BE2C (cell line): ENCODE measurements at regions not wholly inside any gene's neighbourhood (a gene's known extent, or its start where the extent isn't known, plus 50 kb on each side); places are given as distances from the start of the nearest gene placed in this dataset.

Experiments used
- DNase-seq: peaks from one replicate; pipeline ENCODE4 v3.0.0-alpha.2; 2020
- H3K27me3 ChIP-seq: fragments of 250-450 bp; sonication (Bioruptor Pico); 2 replicates; pipeline ENCODE4 v1.5.1; 2020; ENCODE audit warnings: mild to moderate bottlenecking
- H3K36me3 ChIP-seq: fragments of 250-450 bp; sonication (Bioruptor Pico); 2 replicates; pipeline ENCODE4 v1.5.1; 2020; ENCODE audit warnings: mild to moderate bottlenecking
- H3K4me1 ChIP-seq: fragments of 250-450 bp; sonication (Bioruptor Pico); 2 replicates; pipeline ENCODE4 v1.5.1; 2020
- H3K4me3 ChIP-seq: 2 replicates; pipeline ENCODE4 v1.5.1; 2011; ENCODE audit warnings: low read depth, low read length
- H3K9me3 ChIP-seq: fragments of 250-450 bp; sonication (Bioruptor Pico); 2 replicates; pipeline ENCODE4 v1.5.1; 2020
- TF ChIP-seq, protein P1 (sequence below): IDR thresholded peaks from 2 replicates; pipeline ENCODE4 v1.5.1; 2012; ENCODE audit warnings: mild to moderate bottlenecking, low read depth, low read length

GRCh38 chr13:61144301-61144700 lies 271.3 kb downstream of the PCDH20 start:
- Histone ChIP-seq H3K4me1 (no peaks in the 10 kb centered on the region), H3K36me3 (no peaks in the 10 kb centered on the region), H3K9me3 (no peaks in the 10 kb centered on the region), H3K4me3 (no peak overlapping the region), H3K27me3 (no peaks in the 10 kb centered on the region)
- TF ChIP-seq, protein P1, sequence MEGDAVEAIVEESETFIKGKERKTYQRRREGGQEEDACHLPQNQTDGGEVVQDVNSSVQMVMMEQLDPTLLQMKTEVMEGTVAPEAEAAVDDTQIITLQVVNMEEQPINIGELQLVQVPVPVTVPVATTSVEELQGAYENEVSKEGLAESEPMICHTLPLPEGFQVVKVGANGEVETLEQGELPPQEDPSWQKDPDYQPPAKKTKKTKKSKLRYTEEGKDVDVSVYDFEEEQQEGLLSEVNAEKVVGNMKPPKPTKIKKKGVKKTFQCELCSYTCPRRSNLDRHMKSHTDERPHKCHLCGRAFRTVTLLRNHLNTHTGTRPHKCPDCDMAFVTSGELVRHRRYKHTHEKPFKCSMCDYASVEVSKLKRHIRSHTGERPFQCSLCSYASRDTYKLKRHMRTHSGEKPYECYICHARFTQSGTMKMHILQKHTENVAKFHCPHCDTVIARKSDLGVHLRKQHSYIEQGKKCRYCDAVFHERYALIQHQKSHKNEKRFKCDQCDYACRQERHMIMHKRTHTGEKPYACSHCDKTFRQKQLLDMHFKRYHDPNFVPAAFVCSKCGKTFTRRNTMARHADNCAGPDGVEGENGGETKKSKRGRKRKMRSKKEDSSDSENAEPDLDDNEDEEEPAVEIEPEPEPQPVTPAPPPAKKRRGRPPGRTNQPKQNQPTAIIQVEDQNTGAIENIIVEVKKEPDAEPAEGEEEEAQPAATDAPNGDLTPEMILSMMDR, result no peak
- no peak for DNase-seq

DNA sequence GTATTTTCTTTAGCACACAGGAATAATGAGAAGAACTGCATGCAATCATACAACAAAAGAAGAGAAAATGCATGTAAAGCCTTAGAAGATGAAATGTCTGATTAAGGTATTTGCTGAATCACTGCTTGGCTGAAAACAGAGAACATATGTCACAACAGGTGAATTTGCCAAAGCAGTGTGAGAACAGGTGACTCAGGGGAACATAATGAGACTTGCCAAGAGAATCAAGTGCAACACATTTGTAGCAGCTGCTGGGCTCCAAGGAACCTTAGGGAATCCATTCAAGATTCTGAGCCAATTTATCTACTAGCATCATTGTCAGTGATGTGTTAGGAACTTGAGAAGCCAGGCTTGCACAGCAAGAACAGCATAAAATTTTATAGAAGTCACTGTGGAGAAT lies 273.1 kb downstream of the PCDH20 start:
- no peaks in the 10 kb centered on the region for H3K9me3 ChIP-seq
- no peak for DNase-seq
- no peaks in the 10 kb centered on the region for H3K4me1 ChIP-seq
- TF ChIP-seq, protein P1, result no peak
- H3K36me3 ChIP-seq, result no peaks in the 10 kb centered on the region
- H3K4me3 ChIP-seq, result no peak overlapping the region
- no peaks in the 10 kb centered on the region for H3K27me3 ChIP-seq

GRCh38 chr13:61138857-61139256 lies 276.8 kb downstream of the PCDH20 start:
- H3K27me3 ChIP-seq, result no peaks in the 10 kb centered on the region
- DNase-seq, result no peak
- H3K36me3 ChIP-seq, result no peaks in the 10 kb centered on the region
- H3K4me3 ChIP-seq, result no peak overlapping the region
- TF ChIP-seq, protein P1, result no peak
- H3K9me3 ChIP-seq, result no peaks in the 10 kb centered on the region
- no peaks in the 10 kb centered on the region for H3K4me1 ChIP-seq

- Histone ChIP-seq H3K27me3 (no peaks in the 10 kb centered on the region), H3K4me1 (no peaks in the 10 kb centered on the region), H3K36me3 (no peaks in the 10 kb centered on the region), H3K4me3 (no peak overlapping the region), H3K9me3 (no peaks in the 10 kb centered on the region)
- DNase-seq, result no peak
- TF ChIP-seq, protein P1, result no peak
Measured at GRCh38 chr13:61136515-61136914, 279.1 kb downstream of the PCDH20 start.

DNA sequence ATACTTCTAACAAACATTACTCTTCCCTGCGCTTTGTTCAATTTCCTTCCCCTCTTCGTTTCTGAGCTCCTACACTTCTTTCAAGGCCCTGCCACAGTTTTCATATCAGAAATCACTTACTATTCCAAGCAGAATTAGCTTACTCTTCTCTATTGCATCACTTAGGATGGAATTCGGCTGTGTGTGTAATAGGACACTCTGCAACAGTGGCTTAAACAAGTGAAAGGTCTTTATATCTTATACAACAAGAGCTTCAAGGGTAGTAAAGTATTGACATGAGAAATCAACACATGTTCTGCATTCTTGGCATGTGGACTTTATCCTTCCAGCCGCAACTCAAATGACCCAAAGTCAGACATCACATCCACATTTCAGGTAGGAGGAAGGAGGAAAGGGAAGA lies 279.6 kb downstream of the PCDH20 start:
- Histone ChIP-seq H3K9me3 (no peaks in the 10 kb centered on the region), H3K4me1 (no peaks in the 10 kb centered on the region), H3K36me3 (no peaks in the 10 kb centered on the region), H3K27me3 (no peaks in the 10 kb centered on the region), H3K4me3 (no peak overlapping the region)
- TF ChIP-seq, protein P1, result no peak
- DNase-seq, result no peak

DNA sequence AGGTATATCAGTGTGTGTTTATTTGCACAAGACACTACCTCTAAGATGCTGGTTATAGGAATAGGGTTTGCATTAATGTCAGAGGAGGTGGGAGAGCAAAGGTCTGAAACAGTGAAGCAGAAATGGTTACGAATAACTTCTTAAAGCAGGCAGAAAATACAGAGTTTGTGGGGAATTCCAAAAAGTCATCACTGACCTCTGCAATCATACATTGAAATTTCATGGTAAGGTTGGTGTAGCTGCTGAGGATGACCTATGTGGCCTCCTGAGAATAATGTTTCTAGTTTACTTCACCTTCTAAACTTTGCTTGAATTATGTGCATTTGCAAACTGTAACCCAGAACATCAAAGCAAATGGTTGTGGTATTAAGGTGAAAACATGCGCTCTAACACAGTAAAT lies 280.1 kb downstream of the PCDH20 start:
- TF ChIP-seq, protein P1, result no peak
- no peaks in the 10 kb centered on the region for H3K36me3 ChIP-seq
- H3K27me3 ChIP-seq, result no peaks in the 10 kb centered on the region
- no peaks in the 10 kb centered on the region for H3K4me1 ChIP-seq
- no peak overlapping the region for H3K4me3 ChIP-seq
- no peak for DNase-seq
- no peaks in the 10 kb centered on the region for H3K9me3 ChIP-seq
